NB4 (cell line): ENCODE measurements at regions not wholly inside any gene's neighbourhood (a gene's known extent, or its start where the extent isn't known, plus 50 kb on each side); places are given as distances from the start of the nearest gene placed in this dataset.

Experiments
- DNase-seq: peaks from one replicate; pipeline ENCODE4 v3.0.0; 2010; ENCODE audit warnings: low read depth
- H3K4me3 ChIP-seq: one replicate; pipeline ENCODE4 v1.5.1; 2011; ENCODE audit warnings: mild to moderate bottlenecking, low read depth, low read length, moderate library complexity
- MYC ChIP-seq: IDR thresholded peaks from 2 replicates; pipeline ENCODE4 v1.6.1; 2011; ENCODE audit warnings: low read depth, low read length
- POLR2A ChIP-seq: IDR thresholded peaks from 2 replicates; pipeline ENCODE4 v1.6.1; 2011; ENCODE audit warnings: mild to moderate bottlenecking; ENCODE audit not compliant: insufficient read length; ENCODE audit errors: extremely low read depth
- TF ChIP-seq, protein P1 (sequence below): IDR thresholded peaks from one replicate; pipeline ENCODE4 v1.5.1; 2012; ENCODE audit warnings: low read depth, low read length
- TF ChIP-seq, protein P2 (sequence below): IDR thresholded peaks from 2 replicates; pipeline ENCODE4 v1.6.1; 2011; ENCODE audit warnings: low read depth, low read length

DNA sequence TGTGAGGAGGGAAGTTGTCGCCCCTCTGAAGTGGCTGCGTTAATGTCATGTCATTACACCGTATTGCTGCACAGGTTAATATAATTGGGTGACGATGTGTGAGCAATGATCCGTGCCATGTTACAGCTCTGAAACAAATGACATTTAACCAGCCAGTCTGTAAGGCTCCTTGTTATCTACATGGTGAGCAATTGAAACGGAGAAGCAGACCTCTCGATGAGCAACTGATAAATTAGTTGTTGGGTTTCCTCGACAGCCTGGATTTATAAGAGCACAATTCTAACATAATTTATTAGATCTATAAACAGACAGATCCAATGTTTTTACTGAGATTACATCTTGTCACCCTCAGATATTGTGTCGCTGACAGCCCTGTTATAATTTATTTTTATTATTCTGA, 49.9 kb upstream of the MAFB start:
- DNase-seq = no peak
- TF ChIP-seq POLR2A (no peak), MYC (no peak)
- TF ChIP-seq, protein P1, sequence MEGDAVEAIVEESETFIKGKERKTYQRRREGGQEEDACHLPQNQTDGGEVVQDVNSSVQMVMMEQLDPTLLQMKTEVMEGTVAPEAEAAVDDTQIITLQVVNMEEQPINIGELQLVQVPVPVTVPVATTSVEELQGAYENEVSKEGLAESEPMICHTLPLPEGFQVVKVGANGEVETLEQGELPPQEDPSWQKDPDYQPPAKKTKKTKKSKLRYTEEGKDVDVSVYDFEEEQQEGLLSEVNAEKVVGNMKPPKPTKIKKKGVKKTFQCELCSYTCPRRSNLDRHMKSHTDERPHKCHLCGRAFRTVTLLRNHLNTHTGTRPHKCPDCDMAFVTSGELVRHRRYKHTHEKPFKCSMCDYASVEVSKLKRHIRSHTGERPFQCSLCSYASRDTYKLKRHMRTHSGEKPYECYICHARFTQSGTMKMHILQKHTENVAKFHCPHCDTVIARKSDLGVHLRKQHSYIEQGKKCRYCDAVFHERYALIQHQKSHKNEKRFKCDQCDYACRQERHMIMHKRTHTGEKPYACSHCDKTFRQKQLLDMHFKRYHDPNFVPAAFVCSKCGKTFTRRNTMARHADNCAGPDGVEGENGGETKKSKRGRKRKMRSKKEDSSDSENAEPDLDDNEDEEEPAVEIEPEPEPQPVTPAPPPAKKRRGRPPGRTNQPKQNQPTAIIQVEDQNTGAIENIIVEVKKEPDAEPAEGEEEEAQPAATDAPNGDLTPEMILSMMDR = no peak
- TF ChIP-seq, protein P2, sequence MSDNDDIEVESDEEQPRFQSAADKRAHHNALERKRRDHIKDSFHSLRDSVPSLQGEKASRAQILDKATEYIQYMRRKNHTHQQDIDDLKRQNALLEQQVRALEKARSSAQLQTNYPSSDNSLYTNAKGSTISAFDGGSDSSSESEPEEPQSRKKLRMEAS = no peak
- no peak overlapping the region for H3K4me3 ChIP-seq

DNA sequence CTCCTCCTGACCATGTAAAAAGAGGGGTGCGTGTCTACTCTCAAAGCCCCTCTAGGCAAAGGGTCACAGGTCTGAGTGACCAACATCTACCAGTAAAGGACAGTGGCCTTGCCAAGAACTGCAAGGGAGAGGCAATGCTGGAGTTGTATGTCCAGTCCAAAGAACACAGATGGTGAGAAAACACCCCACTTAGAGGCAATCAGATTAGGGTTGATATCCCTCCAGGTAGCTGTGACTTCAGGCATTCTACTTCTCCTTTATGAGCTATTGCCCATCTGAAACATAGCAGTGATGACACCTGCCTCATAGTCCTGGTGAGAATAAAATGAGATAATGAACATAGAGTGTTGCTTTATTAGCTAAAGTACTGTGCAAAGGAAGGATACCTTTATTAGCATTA, 50.8 kb upstream of the MAFB start:
- TF ChIP-seq, protein P2 = no peak
- TF ChIP-seq MYC (no peak), POLR2A (no peak)
- TF ChIP-seq, protein P1 = no peak
- H3K4me3 ChIP-seq = no peak overlapping the region
- DNase-seq = no peak

DNA sequence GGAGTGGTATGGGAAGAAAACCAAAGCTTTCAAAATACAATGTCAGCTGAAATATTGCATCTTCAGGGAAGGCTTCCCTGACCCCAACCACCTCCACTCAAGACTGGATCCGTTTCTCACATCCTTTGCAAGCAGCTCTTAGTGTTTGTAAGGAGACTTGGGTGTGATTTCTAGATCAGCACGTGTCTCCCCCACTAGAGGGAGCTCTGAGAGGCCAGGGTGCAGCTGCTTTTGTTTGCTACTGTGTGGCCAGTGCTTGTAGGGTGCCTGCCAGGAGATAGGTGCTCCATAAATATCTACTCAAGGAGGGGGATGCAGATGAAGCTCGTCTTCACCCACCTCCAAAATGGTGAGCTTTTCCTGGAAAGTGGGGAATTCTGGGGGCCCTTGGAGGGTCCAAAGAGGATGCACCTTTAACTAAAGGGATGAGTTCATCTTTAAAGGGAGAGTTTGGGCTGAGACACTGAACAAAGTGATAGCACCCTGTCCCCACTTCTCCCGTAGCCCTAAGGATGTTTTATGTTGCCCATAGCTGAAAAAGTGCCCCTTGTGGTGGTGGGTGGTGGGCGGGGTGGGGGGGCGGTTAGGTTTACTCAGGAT, 52.6 kb upstream of the MAFB start:
- TF ChIP-seq MYC (no peak), POLR2A (no peak)
- TF ChIP-seq, protein P2 = peak; percentile 95
- TF ChIP-seq, protein P1 = peak; percentile 93

DNA sequence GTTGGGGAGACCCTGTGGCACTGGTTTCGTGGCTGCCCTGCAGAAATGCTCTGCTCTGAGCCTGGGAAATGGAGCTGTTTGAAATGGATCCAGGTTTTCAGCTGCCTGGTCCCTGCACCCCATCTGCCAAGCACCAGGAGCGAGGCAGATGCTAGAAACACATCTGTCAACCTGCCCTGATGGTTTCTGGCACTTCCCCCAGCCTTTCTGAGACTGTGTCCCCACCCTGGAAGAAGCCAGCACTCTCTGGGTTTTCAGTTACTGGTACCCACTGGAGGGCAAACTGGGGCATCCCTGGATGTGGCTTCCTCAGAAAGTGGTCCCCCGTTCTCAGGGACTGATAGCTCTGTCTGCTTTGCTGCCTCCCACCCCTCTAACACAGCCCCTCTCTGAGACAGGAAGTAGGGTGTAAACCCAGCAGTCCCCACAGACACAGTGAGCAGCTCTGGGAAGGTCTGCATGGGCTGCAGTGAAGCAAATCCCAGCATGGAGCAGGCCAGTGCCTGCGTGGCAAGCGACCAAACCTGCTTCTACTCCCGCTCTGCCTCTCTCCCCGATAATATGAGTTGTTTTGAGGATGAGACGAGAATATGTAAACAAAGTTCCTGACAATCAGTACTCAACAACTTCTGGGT, 54.2 kb upstream of the MAFB start:
- no peak for DNase-seq
- TF ChIP-seq, protein P2 = no peak
- TF ChIP-seq MYC = no peak
- TF ChIP-seq, protein P1 = no peak
- TF ChIP-seq POLR2A = no peak
- no peak overlapping the region for H3K4me3 ChIP-seq

More for the DNA sequence above, 52.6 kb upstream of the MAFB start:
- no peak overlapping the region for H3K4me3 ChIP-seq
- peak; percentile 66 for DNase-seq

DNA sequence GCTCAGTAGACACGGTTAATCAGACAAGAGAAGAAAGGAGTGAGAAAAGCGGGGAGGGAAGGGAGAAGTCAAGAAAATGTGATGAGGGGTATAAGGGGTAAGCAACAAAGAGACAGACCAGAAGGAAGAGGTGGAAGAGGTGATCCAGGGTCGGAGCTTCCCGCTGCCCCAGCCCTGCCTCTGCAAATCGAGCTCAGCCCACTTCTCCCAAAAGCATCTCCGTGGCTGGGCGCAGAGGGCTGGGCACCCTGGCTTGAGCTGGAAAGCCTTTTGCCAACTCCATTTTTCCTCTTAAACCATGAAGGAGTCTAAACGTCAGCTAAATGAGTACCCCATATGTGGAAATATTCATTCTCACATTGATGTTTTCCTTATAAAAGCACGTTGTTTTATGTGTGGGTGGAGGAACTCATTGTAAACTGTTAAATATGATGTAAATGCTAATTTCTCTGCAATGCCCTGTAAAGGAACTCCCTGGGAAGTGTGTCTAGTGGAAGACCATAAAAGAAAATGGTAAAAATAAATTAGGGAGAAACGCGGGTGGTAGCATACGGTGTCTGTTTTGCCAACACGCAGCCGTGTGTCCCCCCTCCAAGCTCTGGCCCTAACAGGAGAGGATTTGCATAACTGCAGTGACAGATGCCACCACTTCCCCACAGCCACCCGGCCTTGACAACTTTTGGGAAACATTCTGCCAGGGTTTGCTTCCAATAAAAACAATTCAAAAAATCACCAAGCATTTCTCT, 55.2 kb upstream of the MAFB start:
- no peak overlapping the region for H3K4me3 ChIP-seq
- TF ChIP-seq MYC = no peak
- TF ChIP-seq POLR2A = no peak
- TF ChIP-seq, protein P1 = no peak
- DNase-seq = no peak
